Liver (tissue), 8 donors: ENCODE measurements at regions not wholly inside any gene's neighbourhood (a gene's known extent, or its start where the extent isn't known, plus 50 kb on each side); places are given as distances from the start of the nearest gene placed in this dataset.

Experiments
- DNase-seq: peaks from one replicate; pipeline ENCODE4 v3.0.0-alpha.2; 2017; ENCODE audit warnings: low spot score
- H3K27ac ChIP-seq, 2 donors: one replicate each; pipeline ENCODE4 v1.7.0; 2013; ENCODE audit warnings: inconsistent platforms in 2 of 2, low read length in 2 of 2, control low read depth in 1 of 2, low read depth in 1 of 2, mild to moderate bottlenecking in 1 of 2
- H3K27me3 ChIP-seq, 4 donors: one replicate each; pipeline versions ENCODE4 v1.6.1 to v1.7.0; 2013; ENCODE audit warnings: low read length in 3 of 4, inconsistent platforms in 1 of 4, mild to moderate bottlenecking in 1 of 4, moderate library complexity in 1 of 4; ENCODE audit not compliant: control insufficient read depth in 4 of 4, insufficient read depth in 4 of 4
- H3K36me3 ChIP-seq, 4 donors: one replicate each; pipeline versions ENCODE4 v1.6.1 to v1.7.0; 2013; ENCODE audit warnings: low read length in 3 of 4, mild to moderate bottlenecking in 3 of 4, low read depth in 1 of 4, moderate library complexity in 1 of 4; ENCODE audit not compliant: control insufficient read depth in 4 of 4, insufficient read depth in 3 of 4
- H3K4me1 ChIP-seq, 4 donors: one replicate each; pipeline versions ENCODE4 v1.6.1 to v1.7.0; 2013; ENCODE audit warnings: low read length in 3 of 4, mild to moderate bottlenecking in 3 of 4, moderate library complexity in 1 of 4; ENCODE audit not compliant: control insufficient read depth in 4 of 4, insufficient read depth in 4 of 4
- H3K4me3 ChIP-seq, 3 donors: one replicate each; pipeline versions ENCODE4 v1.6.1 to v1.7.0; 2013; ENCODE audit warnings: low read length in 3 of 3, control low read depth in 1 of 3, low read depth in 1 of 3, mild to moderate bottlenecking in 1 of 3
- H3K9ac ChIP-seq, 2 donors: one replicate each; pipeline ENCODE4 v1.7.0; 2013; ENCODE audit warnings: low read length in 2 of 2, mild to moderate bottlenecking in 2 of 2, moderate library complexity in 2 of 2, control low read depth in 1 of 2, low read depth in 1 of 2
- H3K9me3 ChIP-seq, 4 donors: one replicate each; pipeline versions ENCODE4 v1.6.1 to v1.7.0; 2013; ENCODE audit warnings: low read length in 3 of 4; ENCODE audit not compliant: control insufficient read depth in 4 of 4
- EGR1 ChIP-seq, 2 donors: IDR thresholded peaks; 2 replicates each; pipeline ENCODE4 v1.6.1; 2016 to 2018; ENCODE audit warnings: antibody characterized with exemption in 2 of 2, low read depth in 2 of 2
- FOXA1 ChIP-seq: IDR thresholded peaks from 2 replicates; pipeline ENCODE4 v1.6.1; 2016; ENCODE audit warnings: antibody characterized with exemption
- FOXA2 ChIP-seq: IDR thresholded peaks from 2 replicates; pipeline ENCODE4 v1.6.1; 2016; ENCODE audit warnings: antibody characterized with exemption
- GABPA ChIP-seq, 2 donors: IDR thresholded peaks in 1 of 2; conservative IDR thresholded peaks in 1 of 2; 2 replicates each; pipeline ENCODE4 v1.6.1; 2016; ENCODE audit warnings: antibody characterized with exemption in 2 of 2, mild to moderate bottlenecking in 1 of 2, moderate library complexity in 1 of 2
- HNF4A ChIP-seq, 2 donors: conservative IDR thresholded peaks; 2 replicates each; pipeline ENCODE4 v1.6.1; 2016; ENCODE audit warnings: antibody characterized with exemption in 2 of 2, mild to moderate bottlenecking in 2 of 2
- HNF4G ChIP-seq: IDR thresholded peaks from 2 replicates; pipeline ENCODE4 v1.6.1; 2016; ENCODE audit warnings: antibody characterized with exemption
- JUND ChIP-seq, 2 donors: IDR thresholded peaks; 2 replicates each; pipeline ENCODE4 v1.6.1; 2016; ENCODE audit warnings: antibody characterized with exemption in 2 of 2
- NR2F2 ChIP-seq: IDR thresholded peaks from 2 replicates; pipeline ENCODE4 v1.6.1; 2016; ENCODE audit warnings: antibody characterized with exemption
- RAD21 ChIP-seq, 2 donors: IDR thresholded peaks; 2 replicates each; pipeline ENCODE4 v1.6.1; 2016; ENCODE audit warnings: antibody characterized with exemption in 2 of 2, mild to moderate bottlenecking in 2 of 2
- RXRA ChIP-seq, 2 donors: IDR thresholded peaks; 2 replicates each; pipeline ENCODE4 v1.6.1; 2017 to 2018; ENCODE audit warnings: antibody characterized with exemption in 2 of 2, mild to moderate bottlenecking in 1 of 2
- SP1 ChIP-seq: IDR thresholded peaks from 2 replicates; pipeline ENCODE4 v1.6.1; 2018; ENCODE audit warnings: antibody characterized with exemption, mild to moderate bottlenecking
- TAF1 ChIP-seq: conservative IDR thresholded peaks from 2 replicates; pipeline ENCODE4 v1.6.1; 2016; ENCODE audit warnings: antibody characterized with exemption, mild to moderate bottlenecking
- YY1 ChIP-seq: IDR thresholded peaks from 2 replicates; pipeline ENCODE4 v1.6.1; 2016; ENCODE audit warnings: antibody characterized with exemption, mild to moderate bottlenecking
- WGBS: extraction: QIAGEN DNeasy Blood & Tissue Kit; methylation state at CpG from one replicate; pipeline ENCODE4 v1.1.7; 2013; 5-methylcytosine and 5-hydroxymethylcytosine counted together
- TF ChIP-seq, protein P1 (sequence below): IDR thresholded peaks from 2 replicates; pipeline ENCODE4 v1.6.1; 2016; ENCODE audit warnings: antibody characterized with exemption
- TF ChIP-seq, protein P2 (sequence below): IDR thresholded peaks from 2 replicates; pipeline ENCODE4 v1.6.1; 2016; ENCODE audit warnings: antibody characterized with exemption
- TF ChIP-seq, protein P3 (sequence below): fragments of 150-350 bp; IDR thresholded peaks from 2 replicates; pipeline ENCODE4 v1.5.1; 2017; ENCODE audit warnings: improper control_type of control experiment, low read depth, low read length; ENCODE audit not compliant: missing input control
- TF ChIP-seq, protein P4 (sequence below): IDR thresholded peaks from 2 replicates; pipeline ENCODE4 v1.6.1; 2016; ENCODE audit warnings: antibody characterized with exemption
- donor health status: healthy.
- donor health status: healthy.
- donor health status: healthy.
- donor health status: healthy.
- donor health status: healthy.

DNA sequence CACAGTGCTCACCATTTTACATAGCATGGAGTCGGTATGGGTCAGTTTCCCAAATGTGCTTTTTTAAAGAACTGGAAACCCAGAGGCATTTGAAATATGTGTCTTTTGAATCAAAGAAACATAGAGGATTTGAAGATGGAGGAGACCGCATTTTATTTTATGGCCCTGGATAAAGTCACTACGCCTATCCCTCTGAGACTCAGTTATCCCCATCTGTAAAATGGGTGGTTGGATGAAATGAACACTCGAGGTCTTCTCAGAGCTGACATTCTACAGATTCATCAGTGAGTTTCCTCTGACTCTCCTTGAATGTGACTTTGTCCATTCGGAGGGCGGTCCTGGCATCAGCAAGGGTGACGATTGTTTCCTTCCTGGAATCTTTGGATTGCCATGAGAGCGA, 135.1 kb downstream of the MIAT start:
- Histone ChIP-seq H3K9me3 (no peaks in the 10 kb centered on the region), H3K36me3 (peaks cover 0 to 6% (median 4%) of the 10 kb centered on the region in 4 donors)
- 98% methylated on average over 8 of the region's 8 CpGs for WGBS

DNA sequence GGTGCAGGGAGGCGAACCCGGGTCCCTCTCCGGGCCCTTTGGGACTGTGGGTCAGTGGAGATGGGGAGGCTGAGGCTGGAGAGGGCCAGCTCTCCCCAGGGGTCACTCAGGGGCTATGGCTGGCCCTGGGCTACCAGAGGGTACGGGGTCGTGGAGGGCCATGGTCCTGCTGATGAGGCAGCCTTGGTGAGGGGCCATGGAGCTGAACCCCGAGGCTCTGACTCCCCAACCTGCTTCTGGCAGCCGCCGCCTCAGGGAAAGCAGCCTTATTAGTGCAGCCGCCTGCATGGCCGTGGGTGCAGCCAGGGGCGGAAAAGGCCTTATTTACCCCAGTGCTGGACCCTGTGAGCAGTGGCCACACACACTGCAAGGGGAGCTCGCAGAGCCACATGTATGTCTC, 139.4 kb downstream of the MIAT start:
- Histone ChIP-seq H3K9me3 (no peaks in the 10 kb centered on the region), H3K27ac (no peak overlapping the region), H3K4me1 (no peaks in the 10 kb centered on the region), H3K4me3 (no peak overlapping the region), H3K9ac (no peak overlapping the region), H3K27me3 (no peaks in the 10 kb centered on the region), H3K36me3 (peaks cover 0 to 4% (median 0%) of the 10 kb centered on the region in 4 donors)
- 94% methylated on average over 12 of the region's 12 CpGs for WGBS
- DNase-seq = no peak
- TF ChIP-seq, protein P1, sequence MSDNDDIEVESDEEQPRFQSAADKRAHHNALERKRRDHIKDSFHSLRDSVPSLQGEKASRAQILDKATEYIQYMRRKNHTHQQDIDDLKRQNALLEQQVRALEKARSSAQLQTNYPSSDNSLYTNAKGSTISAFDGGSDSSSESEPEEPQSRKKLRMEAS = no peak
- TF ChIP-seq FOXA2 = no peak
- TF ChIP-seq FOXA1 = no peak
- no peak for TF ChIP-seq HNF4A (conservative IDR thresholded peaks at IDR 0.05)
- no peak for TF ChIP-seq HNF4G
- no peak for TF ChIP-seq JUND (IDR thresholded peaks at IDR 0.05)
- TF ChIP-seq, protein P2, sequence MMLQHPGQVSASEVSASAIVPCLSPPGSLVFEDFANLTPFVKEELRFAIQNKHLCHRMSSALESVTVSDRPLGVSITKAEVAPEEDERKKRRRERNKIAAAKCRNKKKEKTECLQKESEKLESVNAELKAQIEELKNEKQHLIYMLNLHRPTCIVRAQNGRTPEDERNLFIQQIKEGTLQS = no peak
- no peak for TF ChIP-seq RAD21 (IDR thresholded peaks at IDR 0.05)
- TF ChIP-seq SP1 = no peak
- no peak for TF ChIP-seq NR2F2
- TF ChIP-seq, protein P3, sequence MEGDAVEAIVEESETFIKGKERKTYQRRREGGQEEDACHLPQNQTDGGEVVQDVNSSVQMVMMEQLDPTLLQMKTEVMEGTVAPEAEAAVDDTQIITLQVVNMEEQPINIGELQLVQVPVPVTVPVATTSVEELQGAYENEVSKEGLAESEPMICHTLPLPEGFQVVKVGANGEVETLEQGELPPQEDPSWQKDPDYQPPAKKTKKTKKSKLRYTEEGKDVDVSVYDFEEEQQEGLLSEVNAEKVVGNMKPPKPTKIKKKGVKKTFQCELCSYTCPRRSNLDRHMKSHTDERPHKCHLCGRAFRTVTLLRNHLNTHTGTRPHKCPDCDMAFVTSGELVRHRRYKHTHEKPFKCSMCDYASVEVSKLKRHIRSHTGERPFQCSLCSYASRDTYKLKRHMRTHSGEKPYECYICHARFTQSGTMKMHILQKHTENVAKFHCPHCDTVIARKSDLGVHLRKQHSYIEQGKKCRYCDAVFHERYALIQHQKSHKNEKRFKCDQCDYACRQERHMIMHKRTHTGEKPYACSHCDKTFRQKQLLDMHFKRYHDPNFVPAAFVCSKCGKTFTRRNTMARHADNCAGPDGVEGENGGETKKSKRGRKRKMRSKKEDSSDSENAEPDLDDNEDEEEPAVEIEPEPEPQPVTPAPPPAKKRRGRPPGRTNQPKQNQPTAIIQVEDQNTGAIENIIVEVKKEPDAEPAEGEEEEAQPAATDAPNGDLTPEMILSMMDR = no peak
- no peak for TF ChIP-seq RXRA (IDR thresholded peaks at IDR 0.05)
- no peak for TF ChIP-seq EGR1 (IDR thresholded peaks at IDR 0.05; ENCODE audit: low read depth in 2 of 2)
- TF ChIP-seq YY1 = no peak
- TF ChIP-seq, protein P4, sequence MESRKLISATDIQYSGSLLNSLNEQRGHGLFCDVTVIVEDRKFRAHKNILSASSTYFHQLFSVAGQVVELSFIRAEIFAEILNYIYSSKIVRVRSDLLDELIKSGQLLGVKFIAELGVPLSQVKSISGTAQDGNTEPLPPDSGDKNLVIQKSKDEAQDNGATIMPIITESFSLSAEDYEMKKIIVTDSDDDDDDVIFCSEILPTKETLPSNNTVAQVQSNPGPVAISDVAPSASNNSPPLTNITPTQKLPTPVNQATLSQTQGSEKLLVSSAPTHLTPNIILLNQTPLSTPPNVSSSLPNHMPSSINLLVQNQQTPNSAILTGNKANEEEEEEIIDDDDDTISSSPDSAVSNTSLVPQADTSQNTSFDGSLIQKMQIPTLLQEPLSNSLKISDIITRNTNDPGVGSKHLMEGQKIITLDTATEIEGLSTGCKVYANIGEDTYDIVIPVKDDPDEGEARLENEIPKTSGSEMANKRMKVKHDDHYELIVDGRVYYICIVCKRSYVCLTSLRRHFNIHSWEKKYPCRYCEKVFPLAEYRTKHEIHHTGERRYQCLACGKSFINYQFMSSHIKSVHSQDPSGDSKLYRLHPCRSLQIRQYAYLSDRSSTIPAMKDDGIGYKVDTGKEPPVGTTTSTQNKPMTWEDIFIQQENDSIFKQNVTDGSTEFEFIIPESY = no peak

More for the DNA sequence above, 135.1 kb downstream of the MIAT start:
- no peak overlapping the region for H3K27ac ChIP-seq
- DNase-seq = no peak
- H3K27me3 ChIP-seq = no peaks in the 10 kb centered on the region
- no peak overlapping the region for H3K4me3 ChIP-seq
- H3K9ac ChIP-seq = no peak overlapping the region
- H3K4me1 ChIP-seq = no peaks in the 10 kb centered on the region
- no peak for TF ChIP-seq HNF4G
- TF ChIP-seq JUND (IDR thresholded peaks at IDR 0.05) = no peak
- TF ChIP-seq SP1 = no peak
- TF ChIP-seq FOXA1 = no peak
- TF ChIP-seq, protein P1 = no peak

DNA sequence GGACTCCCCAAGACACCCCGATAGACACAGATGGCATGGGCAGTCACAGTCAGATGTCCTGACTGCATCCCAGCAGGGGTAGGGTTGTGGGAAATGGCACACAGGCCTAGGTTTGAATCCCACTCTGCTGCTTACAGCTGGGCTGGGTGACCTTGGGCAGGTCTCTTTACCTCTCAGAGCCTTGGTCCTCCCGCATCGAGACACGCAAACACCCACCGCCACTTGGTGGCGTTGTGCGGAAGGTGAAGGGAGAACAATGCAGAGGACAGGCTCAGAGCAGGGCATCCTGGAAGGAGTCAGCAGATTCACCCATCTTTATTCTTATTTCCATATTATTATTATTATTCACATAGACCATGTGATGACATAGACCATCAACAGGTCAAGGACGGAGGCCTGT, 140.5 kb downstream of the MIAT start:
- H3K27me3 ChIP-seq = no peaks in the 10 kb centered on the region
- no peaks in the 10 kb centered on the region for H3K36me3 ChIP-seq
- 96% methylated on average over 8 of the region's 8 CpGs for WGBS
- H3K9me3 ChIP-seq = no peaks in the 10 kb centered on the region
- H3K9ac ChIP-seq = no peak overlapping the region
- H3K4me1 ChIP-seq = no peaks in the 10 kb centered on the region
- H3K4me3 ChIP-seq = no peak overlapping the region
- no peak for DNase-seq
- H3K27ac ChIP-seq = no peak overlapping the region
- TF ChIP-seq HNF4G (no peak), JUND (IDR thresholded peaks at IDR 0.05) (no peak), TAF1 (no peak), GABPA (IDR thresholded peaks at IDR 0.05 in 1 of 2, conservative IDR thresholded peaks at IDR 0.05 in 1 of 2) (no peak), FOXA1 (no peak)
- TF ChIP-seq, protein P4 = no peak
- TF ChIP-seq, protein P3 = no peak
